H9 (cell line): ENCODE measurements at regions not wholly inside any gene's neighbourhood (a gene's known extent, or its start where the extent isn't known, plus 50 kb on each side); places are given as distances from the start of the nearest gene placed in this dataset.

ENCODE experiments used
- DNase-seq: peaks from one replicate; pipeline ENCODE4 v3.0.0-alpha.2; 2017
- H2AFZ ChIP-seq: one replicate; pipeline ENCODE4 v1.6.1; 2013; ENCODE audit warnings: mild to moderate bottlenecking, low read length, control low read depth, moderate library complexity
- H2AK5ac ChIP-seq: 2 replicates; pipeline ENCODE4 v1.6.1; 2013; ENCODE audit warnings: low read length, control low read depth, mixed read lengths; ENCODE audit not compliant: insufficient read length
- H2BK120ac ChIP-seq: one replicate; pipeline ENCODE4 v1.6.1; 2013; ENCODE audit warnings: low read depth, mild to moderate bottlenecking, low read length, control low read depth, inconsistent platforms; ENCODE audit not compliant: poor library complexity, severe bottlenecking
- H2BK12ac ChIP-seq: 2 replicates; pipeline ENCODE4 v1.6.1; 2013; ENCODE audit warnings: low read length, control low read depth, mixed read lengths, low read depth; ENCODE audit not compliant: insufficient read length
- H2BK15ac ChIP-seq: 2 replicates; pipeline ENCODE4 v1.6.1; 2013; ENCODE audit warnings: low read depth, low read length, control low read depth
- H2BK20ac ChIP-seq: one replicate; pipeline ENCODE4 v1.6.1; 2013; ENCODE audit warnings: low read depth, mild to moderate bottlenecking, low read length, control low read depth, inconsistent platforms; ENCODE audit not compliant: poor library complexity, severe bottlenecking
- H2BK5ac ChIP-seq: 2 replicates; pipeline ENCODE4 v1.6.1; 2013; ENCODE audit warnings: low read length, control low read depth, mixed read lengths; ENCODE audit not compliant: insufficient read length
- H3K14ac ChIP-seq: 2 replicates; pipeline ENCODE4 v1.6.1; 2013; ENCODE audit warnings: low read length, control low read depth; ENCODE audit not compliant: insufficient read depth
- H3K18ac ChIP-seq: 2 replicates; pipeline ENCODE4 v1.6.1; 2013; ENCODE audit warnings: low read depth, mild to moderate bottlenecking, mixed read lengths, low read length, control low read depth; ENCODE audit not compliant: insufficient read length
- H3K23ac ChIP-seq: 2 replicates; pipeline ENCODE4 v1.6.1; 2013; ENCODE audit warnings: low read length, control low read depth, mixed read lengths, low read depth; ENCODE audit not compliant: insufficient read length
- H3K23me2 ChIP-seq: 2 replicates; pipeline ENCODE4 v1.6.1; 2013; ENCODE audit warnings: low read depth, mild to moderate bottlenecking, mixed read lengths, low read length, control low read depth; ENCODE audit not compliant: insufficient read length, poor library complexity, severe bottlenecking
- H3K27ac ChIP-seq: 2 replicates; pipeline ENCODE4 v1.5.1; 2013; ENCODE audit warnings: low read length, control low read depth, mixed read lengths, low read depth; ENCODE audit not compliant: insufficient read length
- H3K27me3 ChIP-seq: 2 replicates; pipeline ENCODE4 v1.6.1; 2013; ENCODE audit warnings: low read length, control low read depth, inconsistent platforms; ENCODE audit not compliant: insufficient read depth
- H3K4ac ChIP-seq: 2 replicates; pipeline ENCODE4 v1.6.1; 2013; ENCODE audit warnings: low read depth, mild to moderate bottlenecking, control low read depth, inconsistent platforms, low read length, moderate library complexity
- H3K4me1 ChIP-seq: 2 replicates; pipeline ENCODE4 v1.6.1; 2013; ENCODE audit warnings: low read length, control low read depth, inconsistent platforms; ENCODE audit not compliant: insufficient read depth
- H3K4me2 ChIP-seq: 2 replicates; pipeline ENCODE4 v1.6.1; 2013; ENCODE audit warnings: low read length, control low read depth, mixed read lengths; ENCODE audit not compliant: insufficient read length, insufficient read depth
- H3K56ac ChIP-seq: 2 replicates; pipeline ENCODE4 v1.6.1; 2013; ENCODE audit warnings: low read depth, mild to moderate bottlenecking, mixed read lengths, low read length, control low read depth; ENCODE audit not compliant: insufficient read length
- H3K79me1 ChIP-seq: 2 replicates; pipeline ENCODE4 v1.6.1; 2013; ENCODE audit warnings: low read depth, mild to moderate bottlenecking, moderate library complexity, low read length, control low read depth, inconsistent platforms; ENCODE audit not compliant: insufficient read depth, poor library complexity, severe bottlenecking
- H3K79me2 ChIP-seq: 2 replicates; pipeline ENCODE4 v1.6.1; 2013; ENCODE audit warnings: low read length, control low read depth, inconsistent platforms; ENCODE audit not compliant: insufficient read depth
- H3K9ac ChIP-seq: 2 replicates; pipeline ENCODE4 v1.6.1; 2013; ENCODE audit warnings: low read length, control low read depth, mixed read lengths; ENCODE audit not compliant: insufficient read length; ENCODE audit errors: extremely low read depth
- H3K9me3 ChIP-seq: one replicate; pipeline ENCODE4 v1.6.1; 2013; ENCODE audit warnings: low read depth, low read length, inconsistent platforms; ENCODE audit not compliant: control insufficient read depth
- H3T11ph ChIP-seq: one replicate; pipeline ENCODE4 v1.6.1; 2013; ENCODE audit warnings: mild to moderate bottlenecking, low read length, control low read depth, inconsistent platforms
- H4K20me1 ChIP-seq: one replicate; pipeline ENCODE4 v1.6.1; 2013; ENCODE audit not compliant: control insufficient read depth, insufficient read length, insufficient read depth
- H4K5ac ChIP-seq: 2 replicates; pipeline ENCODE4 v1.6.1; 2013; ENCODE audit warnings: low read depth, mild to moderate bottlenecking, mixed read lengths, low read length, control low read depth; ENCODE audit not compliant: insufficient read length
- H4K8ac ChIP-seq: replicated peaks from 2 replicates; pipeline ENCODE4 v1.6.1; 2013; ENCODE audit warnings: low read length, control low read depth, mixed read lengths, low read depth; ENCODE audit not compliant: insufficient read length
- H4K91ac ChIP-seq: 2 replicates; pipeline ENCODE4 v1.6.1; 2013; ENCODE audit warnings: low read depth, mild to moderate bottlenecking, moderate library complexity, mixed read lengths, low read length, control low read depth; ENCODE audit not compliant: insufficient read length
- H3K27ac Mint-ChIP-seq, 3 experiments: 2 replicates in 2 of 3; 3 replicates in 1 of 3; pipeline ENCODE4 v1.8.0; 2020 to 2021; ENCODE audit warnings: mixed read lengths in 3 of 3, mild to moderate bottlenecking in 1 of 3, moderate library complexity in 1 of 3
- H3K27me3 Mint-ChIP-seq: 2 replicates; pipeline ENCODE4 v1.8.0; 2021; ENCODE audit warnings: low read depth, mild to moderate bottlenecking, moderate library complexity, mixed read lengths
- H3K36me3 Mint-ChIP-seq, 3 experiments: 2 replicates in 2 of 3; 3 replicates in 1 of 3; pipeline ENCODE4 v1.8.0; 2020 to 2021; ENCODE audit warnings: low read depth in 3 of 3, mixed read lengths in 3 of 3; ENCODE audit not compliant: insufficient read depth in 1 of 3
- H3K4me1 Mint-ChIP-seq, 2 experiments: 2 replicates each; pipeline ENCODE4 v1.8.0; 2020; ENCODE audit warnings: mixed read lengths in 2 of 2
- H3K4me3 Mint-ChIP-seq, 2 experiments: 2 replicates in 1 of 2; 3 replicates in 1 of 2; pipeline ENCODE4 v1.8.0; 2020 to 2021; ENCODE audit warnings: mild to moderate bottlenecking in 2 of 2, mixed read lengths in 2 of 2, moderate library complexity in 1 of 2
- H3K9me3 Mint-ChIP-seq, 2 experiments: 2 replicates in 1 of 2; 3 replicates in 1 of 2; pipeline ENCODE4 v1.8.0; 2020; ENCODE audit warnings: mild to moderate bottlenecking in 2 of 2, mixed read lengths in 2 of 2, moderate library complexity in 1 of 2
- WGBS: extraction: QIAGEN DNeasy Blood & Tissue Kit; methylation state at CpG from one replicate; pipeline ENCODE4 v1.1.7; 2013; ENCODE audit warnings: missing lambda C conversion rate, low lambda C conversion rate, mixed read lengths; ENCODE audit not compliant: insufficient read length; ENCODE audit errors: extremely low coverage; 5-methylcytosine and 5-hydroxymethylcytosine counted together
- TF ChIP-seq, protein P1 (sequence below): fragments of 200-600 bp; sonication (generic); conservative IDR thresholded peaks from 3 replicates; pipeline ENCODE4 v1.8.0; 2021; ENCODE audit warnings: antibody characterized with exemption, mild to moderate bottlenecking

GRCh38 chr14:42719391-42719790 is 1112.7 kb downstream of the LRFN5 start:
- no peak overlapping the region for H3T11ph ChIP-seq
- H3K27ac Mint-ChIP-seq: no peak overlapping the region
- H2AK5ac ChIP-seq: no peak overlapping the region
- H3K9me3 ChIP-seq: no peaks in the 10 kb centered on the region
- no peaks in the 10 kb centered on the region; a peak in 1 of 5 replicates for H3K9me3 Mint-ChIP-seq
- no peak overlapping the region for H3K23ac ChIP-seq
- no peaks in the 10 kb centered on the region for H3K79me1 ChIP-seq
- H3K79me2 ChIP-seq: no peaks in the 10 kb centered on the region
- no peak overlapping the region for H3K27ac ChIP-seq
- H4K8ac ChIP-seq: no peak overlapping the region
- no peak for DNase-seq
- no peak overlapping the region for H2BK15ac ChIP-seq
- H3K23me2 ChIP-seq: no peaks in the 10 kb centered on the region
- no peak overlapping the region for H3K9ac ChIP-seq
- no peaks in the 10 kb centered on the region for H3K36me3 Mint-ChIP-seq
- no peak overlapping the region for H2BK12ac ChIP-seq
- no peak overlapping the region for H2BK5ac ChIP-seq
- no CpG with 5 or more reads among the region's 1 CpG for WGBS
- no peak overlapping the region for H3K4me3 Mint-ChIP-seq
- TF ChIP-seq, protein P1, sequence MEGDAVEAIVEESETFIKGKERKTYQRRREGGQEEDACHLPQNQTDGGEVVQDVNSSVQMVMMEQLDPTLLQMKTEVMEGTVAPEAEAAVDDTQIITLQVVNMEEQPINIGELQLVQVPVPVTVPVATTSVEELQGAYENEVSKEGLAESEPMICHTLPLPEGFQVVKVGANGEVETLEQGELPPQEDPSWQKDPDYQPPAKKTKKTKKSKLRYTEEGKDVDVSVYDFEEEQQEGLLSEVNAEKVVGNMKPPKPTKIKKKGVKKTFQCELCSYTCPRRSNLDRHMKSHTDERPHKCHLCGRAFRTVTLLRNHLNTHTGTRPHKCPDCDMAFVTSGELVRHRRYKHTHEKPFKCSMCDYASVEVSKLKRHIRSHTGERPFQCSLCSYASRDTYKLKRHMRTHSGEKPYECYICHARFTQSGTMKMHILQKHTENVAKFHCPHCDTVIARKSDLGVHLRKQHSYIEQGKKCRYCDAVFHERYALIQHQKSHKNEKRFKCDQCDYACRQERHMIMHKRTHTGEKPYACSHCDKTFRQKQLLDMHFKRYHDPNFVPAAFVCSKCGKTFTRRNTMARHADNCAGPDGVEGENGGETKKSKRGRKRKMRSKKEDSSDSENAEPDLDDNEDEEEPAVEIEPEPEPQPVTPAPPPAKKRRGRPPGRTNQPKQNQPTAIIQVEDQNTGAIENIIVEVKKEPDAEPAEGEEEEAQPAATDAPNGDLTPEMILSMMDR: no peak
- H3K27me3 Mint-ChIP-seq: no peaks in the 10 kb centered on the region
- H2BK20ac ChIP-seq: no peak overlapping the region
- no peak overlapping the region for H4K91ac ChIP-seq
- H3K56ac ChIP-seq: no peak overlapping the region
- no peak overlapping the region for H4K5ac ChIP-seq
- no peak overlapping the region for H3K4me2 ChIP-seq
- no peak overlapping the region for H3K18ac ChIP-seq
- H4K20me1 ChIP-seq: no peaks in the 10 kb centered on the region
- no peaks in the 10 kb centered on the region for H3K4me1 Mint-ChIP-seq
- H3K27me3 ChIP-seq: no peaks in the 10 kb centered on the region
- H3K14ac ChIP-seq: no peak overlapping the region
- no peak overlapping the region for H2BK120ac ChIP-seq
- H2AFZ ChIP-seq: no peak overlapping the region
- no peak overlapping the region for H3K4ac ChIP-seq
- no peaks in the 10 kb centered on the region for H3K4me1 ChIP-seq
